H1 (cell line): ENCODE measurements at regions not wholly inside any gene's neighbourhood (a gene's known extent, or its start where the extent isn't known, plus 50 kb on each side); places are given as distances from the start of the nearest gene placed in this dataset.

Source experiments
- CHD7 ChIP-seq: fragments of 300-600 bp; sonication (generic); IDR thresholded peaks from 2 replicates; pipeline ENCODE4 v1.7.1; 2012; ENCODE audit warnings: low read length, moderate library complexity, mild to moderate bottlenecking, inconsistent platforms; ENCODE audit not compliant: insufficient replicate concordance
- CTCF ChIP-seq, 3 experiments: IDR thresholded peaks; 1 replicate in 2 of 3; 2 replicates in 1 of 3; pipeline versions ENCODE4 v1.5.1 to v1.6.1; 2011; ENCODE audit warnings: low read length in 3 of 3, mild to moderate bottlenecking in 3 of 3, inconsistent platforms in 2 of 3, low read depth in 1 of 3, moderate library complexity in 1 of 3; ENCODE audit not compliant: insufficient read depth in 1 of 3; ENCODE audit errors: control extremely low read depth in 1 of 3
- JUND ChIP-seq: IDR thresholded peaks from 2 replicates; pipeline ENCODE4 v1.6.1; 2011; ENCODE audit warnings: mild to moderate bottlenecking, improper control_type of control experiment, low read length
- POLR2A ChIP-seq, 2 experiments: IDR thresholded peaks; 1 replicate in 1 of 2; 2 replicates in 1 of 2; pipeline ENCODE4 v1.6.1; 2011; ENCODE audit warnings: low read depth in 2 of 2, low read length in 2 of 2, mild to moderate bottlenecking in 2 of 2; ENCODE audit errors: control extremely low read depth in 1 of 2
- SAP30 ChIP-seq: fragments of 300-600 bp; sonication (generic); IDR thresholded peaks from 2 replicates; pipeline ENCODE4 v1.7.1; 2012; ENCODE audit warnings: low read length, moderate library complexity, mild to moderate bottlenecking, inconsistent platforms; ENCODE audit not compliant: insufficient read depth, insufficient replicate concordance

- TF ChIP-seq SAP30 (no peak), JUND (no peak), CTCF (IDR thresholded peaks at IDR 0.05; ENCODE audit: control extremely low read depth in 1 of 3, insufficient read depth in 1 of 3, low read depth in 1 of 3, low read length in 3 of 3) (no peak), POLR2A (IDR thresholded peaks at IDR 0.05; ENCODE audit: control extremely low read depth in 1 of 2, low read depth in 2 of 2, low read length in 2 of 2) (no peak), CHD7 (no peak)
These were observed 222.7 kb upstream of the ITGA4 start (continued) for GRCh38 chr2:181234487-181234891.
